ENCODE measurements at regions not wholly inside any gene's neighbourhood (a gene's known extent, or its start where the extent isn't known, plus 50 kb on each side); places are given as distances from the start of the nearest gene placed in this dataset.

GRCh38 chr18:11498821-11499220, 110.6 kb upstream of the SLC35G4 start:
- TF ChIP-seq CTCF (IDR thresholded peaks at IDR 0.05; ENCODE audit: low read depth, low read length) = no peak
- no peak for TF ChIP-seq POLR2A (IDR thresholded peaks at IDR 0.05; ENCODE audit: extremely low read depth, insufficient read length)
- TF ChIP-seq MAX (IDR thresholded peaks at IDR 0.05; ENCODE audit: low read depth, low read length) = no peak
